ENCODE measurements at regions not wholly inside any gene's neighbourhood (a gene's known extent, or its start where the extent isn't known, plus 50 kb on each side); places are given as distances from the start of the nearest gene placed in this dataset.

DNA sequence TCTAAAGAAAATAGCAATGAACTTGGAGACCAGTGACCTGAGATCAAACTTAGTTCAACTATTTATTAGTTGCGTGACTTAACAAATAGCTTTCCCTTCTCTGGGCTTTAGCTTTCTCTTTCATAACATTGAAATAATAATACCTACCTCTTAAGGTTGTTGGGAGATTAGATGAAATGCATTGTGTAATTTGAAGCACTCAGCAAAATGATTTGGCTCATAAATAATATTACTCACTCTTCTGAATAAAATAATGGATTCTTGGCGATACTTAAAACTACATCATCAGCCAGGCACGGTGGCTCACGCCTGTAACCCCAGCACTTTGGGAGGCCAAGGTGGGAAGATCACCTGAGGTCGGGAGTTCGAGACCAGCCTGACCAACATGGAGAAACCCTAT is 556.2 kb upstream of the JARID2 start:
- Histone ChIP-seq H3K9me3 (replicated peaks; ENCODE audit: insufficient read depth, low read length) (no peaks in the 10 kb centered on the region), H3K4me2 (ENCODE audit: low read depth, low read length) (no peak overlapping the region), H3K27me3 (replicated peaks; ENCODE audit: insufficient read depth, low read length) (no peaks in the 10 kb centered on the region), H3K79me2 (ENCODE audit: low read length) (no peaks in the 10 kb centered on the region), H2AFZ (ENCODE audit: low read length) (no peak overlapping the region), H3K4me1 (ENCODE audit: low read length) (no peaks in the 10 kb centered on the region), H3K9ac (ENCODE audit: low read length) (no peak overlapping the region), H3K9me2 (replicated peaks; ENCODE audit: insufficient read depth, low read length) (no peaks in the 10 kb centered on the region), H3F3A (ENCODE audit: insufficient read depth, low read length) (no peaks in the 10 kb centered on the region), H3K27ac (ENCODE audit: low read length) (no peak overlapping the region), H4K20me1 (ENCODE audit: insufficient read depth, low read length) (no peaks in the 10 kb centered on the region), H3K36me3 (replicated peaks; ENCODE audit: insufficient read depth, low read length) (no peaks in the 10 kb centered on the region), H3K4me3 (ENCODE audit: low read length) (no peak overlapping the region)
- DNase-seq, result no peak
- TF ChIP-seq, protein P1, sequence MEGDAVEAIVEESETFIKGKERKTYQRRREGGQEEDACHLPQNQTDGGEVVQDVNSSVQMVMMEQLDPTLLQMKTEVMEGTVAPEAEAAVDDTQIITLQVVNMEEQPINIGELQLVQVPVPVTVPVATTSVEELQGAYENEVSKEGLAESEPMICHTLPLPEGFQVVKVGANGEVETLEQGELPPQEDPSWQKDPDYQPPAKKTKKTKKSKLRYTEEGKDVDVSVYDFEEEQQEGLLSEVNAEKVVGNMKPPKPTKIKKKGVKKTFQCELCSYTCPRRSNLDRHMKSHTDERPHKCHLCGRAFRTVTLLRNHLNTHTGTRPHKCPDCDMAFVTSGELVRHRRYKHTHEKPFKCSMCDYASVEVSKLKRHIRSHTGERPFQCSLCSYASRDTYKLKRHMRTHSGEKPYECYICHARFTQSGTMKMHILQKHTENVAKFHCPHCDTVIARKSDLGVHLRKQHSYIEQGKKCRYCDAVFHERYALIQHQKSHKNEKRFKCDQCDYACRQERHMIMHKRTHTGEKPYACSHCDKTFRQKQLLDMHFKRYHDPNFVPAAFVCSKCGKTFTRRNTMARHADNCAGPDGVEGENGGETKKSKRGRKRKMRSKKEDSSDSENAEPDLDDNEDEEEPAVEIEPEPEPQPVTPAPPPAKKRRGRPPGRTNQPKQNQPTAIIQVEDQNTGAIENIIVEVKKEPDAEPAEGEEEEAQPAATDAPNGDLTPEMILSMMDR (IDR thresholded peaks at IDR 0.05; ENCODE audit: low read length), result no peak
- TF ChIP-seq EZH2 (optimal IDR thresholded peaks at IDR 0.05; ENCODE audit: low read depth, low read length) (no peak), EZH2phosphoT487 (IDR thresholded peaks at IDR 0.05; ENCODE audit: low read length) (no peak)

DNA sequence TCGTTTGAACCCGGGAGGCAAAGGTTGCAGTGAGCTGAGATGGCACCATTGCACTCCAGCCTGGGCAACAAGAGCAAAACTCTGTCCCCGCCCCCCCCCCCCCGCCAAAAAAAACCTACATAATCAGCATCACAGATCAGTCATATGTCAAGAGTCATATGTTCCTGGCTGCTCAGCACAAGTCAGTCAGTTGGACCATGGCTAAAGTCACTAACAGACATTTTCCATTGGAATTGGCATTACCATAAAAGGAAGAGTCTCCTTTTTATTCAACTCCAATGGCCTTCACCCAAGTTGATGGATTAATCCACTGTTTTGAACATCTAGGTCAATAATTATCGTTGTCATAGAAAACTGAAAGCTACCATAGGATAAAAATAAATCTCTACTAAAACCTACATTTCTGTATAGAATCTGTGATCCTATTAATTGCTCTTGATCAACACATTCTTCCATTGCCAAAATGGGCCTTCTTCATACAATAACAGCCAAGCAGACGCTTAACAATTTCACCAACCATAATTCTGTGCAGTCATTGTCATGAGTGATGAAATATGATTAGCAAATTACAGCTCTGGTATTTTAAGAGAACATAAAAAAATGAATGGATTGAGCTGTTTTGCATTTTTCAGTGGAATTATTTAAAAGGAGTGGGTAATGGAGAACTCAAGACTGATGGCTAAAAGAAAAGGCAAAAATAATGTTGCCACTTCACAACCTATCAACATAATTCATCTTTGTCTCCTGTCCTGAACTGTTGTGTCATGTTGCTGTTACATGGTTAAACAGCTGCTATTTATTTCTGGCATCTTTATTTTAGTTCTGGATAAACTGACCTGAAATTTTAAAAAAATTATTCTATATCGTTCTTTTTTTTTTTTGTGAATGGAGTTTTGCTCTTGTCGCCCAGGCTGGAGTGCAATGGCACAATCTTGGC is 555.5 kb upstream of the JARID2 start:
- no peak overlapping the region for H3K4me3 ChIP-seq (ENCODE audit: low read length)
- H2AFZ ChIP-seq (ENCODE audit: low read length), result no peak overlapping the region
- no peak overlapping the region for H3K9ac ChIP-seq (ENCODE audit: low read length)
- no peaks in the 10 kb centered on the region for H3K27me3 ChIP-seq (replicated peaks; ENCODE audit: insufficient read depth, low read length)
- H3K27ac ChIP-seq (ENCODE audit: low read length), result no peak overlapping the region
- no peaks in the 10 kb centered on the region for H3K9me3 ChIP-seq (replicated peaks; ENCODE audit: insufficient read depth, low read length)
- no peaks in the 10 kb centered on the region for H3K36me3 ChIP-seq (replicated peaks; ENCODE audit: insufficient read depth, low read length)
- H3K4me2 ChIP-seq (ENCODE audit: low read depth, low read length), result no peak overlapping the region
- H3K9me2 ChIP-seq (replicated peaks; ENCODE audit: insufficient read depth, low read length), result no peaks in the 10 kb centered on the region
- no peaks in the 10 kb centered on the region for H3K4me1 ChIP-seq (ENCODE audit: low read length)
- no peak for DNase-seq
- TF ChIP-seq, protein P1 (IDR thresholded peaks at IDR 0.05; ENCODE audit: low read length), result no peak
- H3F3A ChIP-seq (ENCODE audit: insufficient read depth, low read length), result no peaks in the 10 kb centered on the region
- no peaks in the 10 kb centered on the region for H3K79me2 ChIP-seq (ENCODE audit: low read length)
- H4K20me1 ChIP-seq (ENCODE audit: insufficient read depth, low read length), result no peaks in the 10 kb centered on the region

DNA sequence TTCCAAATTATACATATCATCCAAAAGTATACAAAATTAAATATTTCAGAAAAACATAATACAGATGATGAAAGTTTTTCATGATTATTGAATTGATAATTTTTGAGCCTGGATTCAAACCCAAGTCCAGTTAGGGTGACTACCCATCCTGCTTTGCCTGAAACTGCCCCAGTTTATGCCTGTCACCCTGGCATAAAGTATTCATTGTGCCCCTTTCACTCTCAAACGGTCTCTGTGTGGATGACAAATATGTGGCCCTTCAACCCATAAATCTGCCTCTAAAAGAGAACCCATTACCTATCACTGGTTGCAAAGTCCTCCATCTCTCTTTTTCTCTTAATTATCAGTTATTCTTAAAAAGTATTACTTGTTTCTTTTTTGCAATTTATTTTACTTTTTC is 553.7 kb upstream of the JARID2 start:
- Histone ChIP-seq H3K4me1 (ENCODE audit: low read length) (no peaks in the 10 kb centered on the region), H3K4me3 (ENCODE audit: low read length) (no peak overlapping the region), H3K79me2 (ENCODE audit: low read length) (no peaks in the 10 kb centered on the region), H3K9me3 (replicated peaks; ENCODE audit: insufficient read depth, low read length) (no peaks in the 10 kb centered on the region), H4K20me1 (ENCODE audit: insufficient read depth, low read length) (no peaks in the 10 kb centered on the region), H3K4me2 (ENCODE audit: low read depth, low read length) (no peak overlapping the region), H3K9me2 (replicated peaks; ENCODE audit: insufficient read depth, low read length) (no peaks in the 10 kb centered on the region), H3K27ac (ENCODE audit: low read length) (no peak overlapping the region), H3K9ac (ENCODE audit: low read length) (no peak overlapping the region), H3K36me3 (replicated peaks; ENCODE audit: insufficient read depth, low read length) (no peaks in the 10 kb centered on the region), H2AFZ (ENCODE audit: low read length) (no peak overlapping the region), H3F3A (ENCODE audit: insufficient read depth, low read length) (no peaks in the 10 kb centered on the region), H3K27me3 (replicated peaks; ENCODE audit: insufficient read depth, low read length) (no peaks in the 10 kb centered on the region)
- no peak for DNase-seq
- TF ChIP-seq, protein P1 (IDR thresholded peaks at IDR 0.05; ENCODE audit: low read length), result no peak
- no peak for TF ChIP-seq EZH2phosphoT487 (IDR thresholded peaks at IDR 0.05; ENCODE audit: low read length)
- no peak for TF ChIP-seq EZH2 (optimal IDR thresholded peaks at IDR 0.05; ENCODE audit: low read depth, low read length)

Measured in MM.1S (cell line).